ENCODE measurements at regions not wholly inside any gene's neighbourhood (a gene's known extent, or its start where the extent isn't known, plus 50 kb on each side); places are given as distances from the start of the nearest gene placed in this dataset.
"Not testable (repeated sequence)": the region's sequence is repeated elsewhere in the genome, so short reads cannot be mapped to it uniquely, and the experiment has no call there.

- not testable (repeated sequence) for H3K4me3 ChIP-seq (ENCODE audit: low read depth in 1 of 3, low read length in 3 of 3); FAIRE-seq; H3K36me3 ChIP-seq (ENCODE audit: control insufficient read depth in 3 of 3, insufficient read depth in 2 of 3, low read depth in 1 of 3, low read length in 3 of 3); H3K4me1 ChIP-seq (ENCODE audit: control insufficient read depth in 3 of 3, insufficient read depth in 2 of 3, low read depth in 1 of 3, low read length in 2 of 3); H3K27me3 ChIP-seq (ENCODE audit: control insufficient read depth in 3 of 3, insufficient read depth in 3 of 3, low read length in 3 of 3); DNase-seq; H3K27ac ChIP-seq (ENCODE audit: low read depth in 1 of 3, low read length in 2 of 3)
- 93 to 95% (median 93%) methylated on average over 43 to 44 of the region's 44 CpGs for WGBS, 3 donors
- H3K9me3 ChIP-seq (ENCODE audit: control insufficient read depth in 2 of 2, insufficient read depth in 1 of 2, low read depth in 1 of 2, low read length in 1 of 2): peaks cover 0 to 19% of the 10 kb centered on the region in 2 donors
Measured at GRCh38 chr5:133857595-133858313, 110.7 kb downstream of the C5orf15 start.

DNA sequence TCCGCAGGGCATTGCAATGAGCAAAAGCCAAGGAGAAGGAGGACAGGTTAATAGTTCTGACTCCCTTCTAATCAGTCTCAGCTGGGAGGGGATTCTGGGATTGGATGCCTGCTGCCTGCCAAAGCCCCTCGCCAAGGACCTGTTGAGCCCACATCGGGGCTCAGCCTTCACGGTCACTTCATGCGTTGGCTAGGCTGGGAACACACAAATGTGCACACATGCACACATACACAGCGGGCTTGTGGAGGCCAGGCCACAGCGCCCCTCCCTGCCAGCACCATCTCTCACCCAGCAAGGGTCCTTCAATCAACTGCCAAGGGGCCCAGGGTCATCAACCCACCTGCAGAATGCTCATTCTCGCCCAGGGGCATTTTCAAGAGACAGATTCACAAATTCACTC lies 113.9 kb downstream of the C5orf15 start:
- 86 to 89% (median 88%) methylated on average over 8 of the region's 8 CpGs for WGBS, 3 donors
- Histone ChIP-seq H3K9me3 (ENCODE audit: control insufficient read depth in 2 of 2, insufficient read depth in 1 of 2, low read depth in 1 of 2, low read length in 1 of 2) (peaks cover 0 to 19% of the 10 kb centered on the region in 2 donors), H3K4me3 (ENCODE audit: low read depth in 1 of 3, low read length in 3 of 3) (no peak overlapping the region), H3K27me3 (ENCODE audit: control insufficient read depth in 3 of 3, insufficient read depth in 3 of 3, low read length in 3 of 3) (peaks cover 0 to 4% (median 2%) of the 10 kb centered on the region in 3 donors), H3K27ac (ENCODE audit: low read depth in 1 of 3, low read length in 2 of 3) (no peak overlapping the region), H3K36me3 (ENCODE audit: control insufficient read depth in 3 of 3, insufficient read depth in 2 of 3, low read depth in 1 of 3, low read length in 3 of 3) (no peaks in the 10 kb centered on the region), H3K4me1 (ENCODE audit: control insufficient read depth in 3 of 3, insufficient read depth in 2 of 3, low read depth in 1 of 3, low read length in 2 of 3) (no peaks in the 10 kb centered on the region)
- FAIRE-seq (no peak), DNase-seq (no peak)

DNA sequence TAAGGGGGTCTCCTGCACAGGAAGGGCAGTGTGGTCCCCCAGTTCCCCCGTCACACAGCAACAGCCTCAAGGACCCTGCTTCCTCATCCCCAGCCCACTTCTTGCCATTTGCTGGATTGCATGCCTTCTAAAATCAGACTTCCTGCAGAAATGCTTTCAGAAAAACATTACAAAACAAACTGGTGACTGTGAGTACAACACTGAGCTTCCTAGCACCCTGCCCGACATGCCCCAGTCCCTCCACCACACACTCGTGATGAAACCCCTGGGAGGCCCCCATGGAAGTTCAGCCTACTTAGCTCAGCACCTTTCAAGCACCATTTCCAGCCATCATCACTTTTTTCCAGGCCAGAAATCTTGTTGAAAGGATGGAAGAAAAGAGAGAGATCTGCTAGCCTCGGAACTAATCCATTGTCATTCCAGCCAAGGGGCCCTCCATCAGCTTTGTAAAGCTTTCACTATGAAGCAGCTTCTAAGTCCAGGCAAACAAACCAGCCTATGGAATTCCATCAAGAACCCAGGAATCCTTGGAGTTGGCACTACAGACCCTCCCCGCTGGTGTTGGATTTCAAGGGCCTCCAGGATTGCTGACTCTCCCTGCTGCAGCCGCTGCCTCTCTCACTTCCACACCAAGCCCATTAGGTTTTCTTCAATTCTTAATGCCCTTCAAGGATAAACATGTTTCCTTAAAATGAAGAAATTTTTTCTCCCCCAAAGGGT lies 114.6 kb downstream of the C5orf15 start:
- Histone ChIP-seq H3K9me3 (ENCODE audit: control insufficient read depth in 2 of 2, insufficient read depth in 1 of 2, low read depth in 1 of 2, low read length in 1 of 2) (peaks cover 0 to 15% of the 10 kb centered on the region in 2 donors), H3K27ac (ENCODE audit: low read depth in 1 of 3, low read length in 2 of 3) (no peak overlapping the region), H3K4me3 (ENCODE audit: low read depth in 1 of 3, low read length in 3 of 3) (no peak overlapping the region), H3K36me3 (ENCODE audit: control insufficient read depth in 3 of 3, insufficient read depth in 2 of 3, low read depth in 1 of 3, low read length in 3 of 3) (no peaks in the 10 kb centered on the region), H3K4me1 (ENCODE audit: control insufficient read depth in 3 of 3, insufficient read depth in 2 of 3, low read depth in 1 of 3, low read length in 2 of 3) (no peaks in the 10 kb centered on the region), H3K27me3 (ENCODE audit: control insufficient read depth in 3 of 3, insufficient read depth in 3 of 3, low read length in 3 of 3) (peaks cover 0 to 4% (median 2%) of the 10 kb centered on the region in 3 donors)
- WGBS, 3 donors: 69 to 78% (median 75%) methylated on average over 6 of the region's 6 CpGs
- FAIRE-seq (no peak), DNase-seq (no peak)

GRCh38 chr5:133851521-133851920 lies 116.9 kb downstream of the C5orf15 start:
- Histone ChIP-seq H3K27ac (ENCODE audit: low read depth in 1 of 3, low read length in 2 of 3) (no peak overlapping the region), H3K27me3 (ENCODE audit: control insufficient read depth in 3 of 3, insufficient read depth in 3 of 3, low read length in 3 of 3) (peaks cover 0 to 4% (median 2%) of the 10 kb centered on the region in 3 donors), H3K4me1 (ENCODE audit: control insufficient read depth in 3 of 3, insufficient read depth in 2 of 3, low read depth in 1 of 3, low read length in 2 of 3) (no peaks in the 10 kb centered on the region), H3K4me3 (ENCODE audit: low read depth in 1 of 3, low read length in 3 of 3) (no peak overlapping the region), H3K9me3 (ENCODE audit: control insufficient read depth in 2 of 2, insufficient read depth in 1 of 2, low read depth in 1 of 2, low read length in 1 of 2) (peaks cover 0 to 5% of the 10 kb centered on the region in 2 donors), H3K36me3 (ENCODE audit: control insufficient read depth in 3 of 3, insufficient read depth in 2 of 3, low read depth in 1 of 3, low read length in 3 of 3) (no peaks in the 10 kb centered on the region)
- no peak for FAIRE-seq
- no peak for DNase-seq
- WGBS, 3 donors: 59 to 71% (median 67%) methylated on average over 2 of the region's 2 CpGs

DNA sequence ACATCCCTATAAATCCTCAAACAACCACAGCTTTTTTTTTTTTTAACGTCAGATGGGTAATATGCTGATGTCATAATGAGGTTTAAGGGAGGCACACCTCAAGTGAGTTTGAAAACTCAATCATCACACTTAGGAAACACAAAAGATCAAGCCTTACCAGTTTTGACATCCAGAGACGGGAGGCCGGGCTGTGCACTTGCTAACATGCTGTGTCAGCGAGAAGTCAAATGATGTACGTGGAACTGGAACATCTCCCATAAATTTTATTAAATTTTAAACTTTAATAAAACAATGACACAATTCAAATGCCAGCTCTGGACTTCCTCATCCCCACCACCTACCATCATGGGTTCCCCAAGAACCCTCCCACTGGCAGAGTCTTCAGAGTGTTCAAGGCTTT lies 117.6 kb downstream of the C5orf15 start:
- no peaks in the 10 kb centered on the region for H3K36me3 ChIP-seq (ENCODE audit: control insufficient read depth in 3 of 3, insufficient read depth in 2 of 3, low read depth in 1 of 3, low read length in 3 of 3)
- H3K4me1 ChIP-seq (ENCODE audit: control insufficient read depth in 3 of 3, insufficient read depth in 2 of 3, low read depth in 1 of 3, low read length in 2 of 3): no peaks in the 10 kb centered on the region
- no peak overlapping the region for H3K4me3 ChIP-seq (ENCODE audit: low read depth in 1 of 3, low read length in 3 of 3)
- H3K27me3 ChIP-seq (ENCODE audit: control insufficient read depth in 3 of 3, insufficient read depth in 3 of 3, low read length in 3 of 3): peaks cover 0 to 4% (median 2%) of the 10 kb centered on the region in 3 donors
- H3K9me3 ChIP-seq (ENCODE audit: control insufficient read depth in 2 of 2, insufficient read depth in 1 of 2, low read depth in 1 of 2, low read length in 1 of 2): no peaks in the 10 kb centered on the region
- WGBS, 3 donors: 73 to 86% (median 86%) methylated on average over 5 of the region's 5 CpGs
- DNase-seq (no peak), FAIRE-seq (no peak)
- H3K27ac ChIP-seq (ENCODE audit: low read depth in 1 of 3, low read length in 2 of 3): no peak overlapping the region

GRCh38 chr5:133849116-133849515 lies 119.3 kb downstream of the C5orf15 start:
- no peak overlapping the region for H3K4me3 ChIP-seq (ENCODE audit: low read depth in 1 of 3, low read length in 3 of 3)
- DNase-seq: no peak

GRCh38 chr5:133848341-133848811 lies 120.0 kb downstream of the C5orf15 start:
- DNase-seq (no peak), FAIRE-seq (no peak)
- Histone ChIP-seq H3K4me3 (ENCODE audit: low read depth in 1 of 3, low read length in 3 of 3) (no peak overlapping the region), H3K9me3 (ENCODE audit: control insufficient read depth in 2 of 2, insufficient read depth in 1 of 2, low read depth in 1 of 2, low read length in 1 of 2) (no peaks in the 10 kb centered on the region), H3K27me3 (ENCODE audit: control insufficient read depth in 3 of 3, insufficient read depth in 3 of 3, low read length in 3 of 3) (no peaks in the 10 kb centered on the region), H3K36me3 (ENCODE audit: control insufficient read depth in 3 of 3, insufficient read depth in 2 of 3, low read depth in 1 of 3, low read length in 3 of 3) (no peaks in the 10 kb centered on the region), H3K27ac (ENCODE audit: low read depth in 1 of 3, low read length in 2 of 3) (no peak overlapping the region), H3K4me1 (ENCODE audit: control insufficient read depth in 3 of 3, insufficient read depth in 2 of 3, low read depth in 1 of 3, low read length in 2 of 3) (no peaks in the 10 kb centered on the region)
- WGBS, 3 donors: 80 to 84% (median 81%) methylated on average over 7 of the region's 7 CpGs

More at GRCh38 chr5:133849116-133849515, 119.3 kb downstream of the C5orf15 start:
- Histone ChIP-seq H3K36me3 (ENCODE audit: control insufficient read depth in 3 of 3, insufficient read depth in 2 of 3, low read depth in 1 of 3, low read length in 3 of 3) (no peaks in the 10 kb centered on the region), H3K9me3 (ENCODE audit: control insufficient read depth in 2 of 2, insufficient read depth in 1 of 2, low read depth in 1 of 2, low read length in 1 of 2) (no peaks in the 10 kb centered on the region), H3K27me3 (ENCODE audit: control insufficient read depth in 3 of 3, insufficient read depth in 3 of 3, low read length in 3 of 3) (no peaks in the 10 kb centered on the region), H3K27ac (ENCODE audit: low read depth in 1 of 3, low read length in 2 of 3) (no peak overlapping the region), H3K4me1 (ENCODE audit: control insufficient read depth in 3 of 3, insufficient read depth in 2 of 3, low read depth in 1 of 3, low read length in 2 of 3) (no peaks in the 10 kb centered on the region)
- WGBS, 3 donors: 78 to 84% (median 80%) methylated on average over 8 of the region's 8 CpGs
- no peak for FAIRE-seq

GRCh38 chr5:133847886-133848285 lies 120.5 kb downstream of the C5orf15 start:
- no peaks in the 10 kb centered on the region for H3K27me3 ChIP-seq (ENCODE audit: control insufficient read depth in 3 of 3, insufficient read depth in 3 of 3, low read length in 3 of 3)
- WGBS, 3 donors: 90 to 95% (median 91%) methylated on average over 5 of the region's 5 CpGs
- FAIRE-seq: no peak
- no peak for DNase-seq
- no peak overlapping the region for H3K4me3 ChIP-seq (ENCODE audit: low read depth in 1 of 3, low read length in 3 of 3)
- no peaks in the 10 kb centered on the region for H3K4me1 ChIP-seq (ENCODE audit: control insufficient read depth in 3 of 3, insufficient read depth in 2 of 3, low read depth in 1 of 3, low read length in 2 of 3)
- no peaks in the 10 kb centered on the region for H3K36me3 ChIP-seq (ENCODE audit: control insufficient read depth in 3 of 3, insufficient read depth in 2 of 3, low read depth in 1 of 3, low read length in 3 of 3)
- no peak overlapping the region for H3K27ac ChIP-seq (ENCODE audit: low read depth in 1 of 3, low read length in 2 of 3)
- H3K9me3 ChIP-seq (ENCODE audit: control insufficient read depth in 2 of 2, insufficient read depth in 1 of 2, low read depth in 1 of 2, low read length in 1 of 2): no peaks in the 10 kb centered on the region
